OCI-LY3 (cell line): ENCODE measurements at regions not wholly inside any gene's neighbourhood (a gene's known extent, or its start where the extent isn't known, plus 50 kb on each side); places are given as distances from the start of the nearest gene placed in this dataset.

Experiments
- H2AFZ ChIP-seq: fragments of 200-600, 300-600 bp; shearing (Covaris generic); 2 replicates; pipeline ENCODE4 v1.6.0; 2014; ENCODE audit warnings: antibody characterized with exemption, low read depth, low read length
- H3K27ac ChIP-seq: fragments of 200-600, 300-600 bp; sonication (generic); 2 replicates; pipeline ENCODE4 v1.5.1; 2014; ENCODE audit warnings: mild to moderate bottlenecking, low read length, moderate library complexity, mixed read lengths
- H3K27me3 ChIP-seq: fragments of 200-600, 300-600 bp; sonication (generic); 2 replicates; pipeline ENCODE4 v1.6.1; 2014; ENCODE audit warnings: low read depth, low read length, mixed read lengths
- H3K36me3 ChIP-seq: fragments of 200-600, 300-600 bp; sonication (generic); replicated peaks from 2 replicates; pipeline ENCODE3; 2014; ENCODE audit warnings: low read depth, low read length, mixed read lengths
- H3K4me1 ChIP-seq: fragments of 300-600, 200-600 bp; sonication (generic); 2 replicates; pipeline ENCODE4 v1.6.1; 2014; ENCODE audit warnings: low read length, mixed read lengths
- H3K4me2 ChIP-seq: fragments of 200-600, 300-600 bp; sonication (generic); 2 replicates; pipeline ENCODE4 v1.6.1; 2014; ENCODE audit warnings: low read length, mixed read lengths
- H3K4me3 ChIP-seq: fragments of 300-600, 200-600 bp; sonication (generic); 2 replicates; pipeline ENCODE4 v1.5.1; 2014; ENCODE audit warnings: antibody characterized with exemption, mild to moderate bottlenecking, low read length, moderate library complexity
- H3K79me2 ChIP-seq: fragments of 300-600, 200-600 bp; shearing (Covaris generic); 2 replicates; pipeline ENCODE4 v1.6.1; 2014; ENCODE audit warnings: mild to moderate bottlenecking, low read length, mixed read lengths
- H3K9ac ChIP-seq: fragments of 300-600, 200-600 bp; shearing (Covaris generic); 2 replicates; pipeline ENCODE4 v1.6.0; 2014; ENCODE audit warnings: mild to moderate bottlenecking, low read length, moderate library complexity
- H3K9me3 ChIP-seq: fragments of 200-600, 300-600 bp; shearing (Covaris generic); 2 replicates; pipeline ENCODE4 v1.6.1; 2014; ENCODE audit warnings: low read length, mixed read lengths; ENCODE audit not compliant: insufficient read depth
- H4K20me1 ChIP-seq: fragments of 200-600, 300-600 bp; sonication (generic); 2 replicates; pipeline ENCODE4 v1.6.1; 2016; ENCODE audit warnings: low read length, mixed read lengths; ENCODE audit not compliant: insufficient read depth
- EZH2phosphoT487 ChIP-seq: fragments of 200-600 bp; shearing (Covaris generic); IDR thresholded peaks from 2 replicates; pipeline ENCODE4 v1.6.1; 2018; ENCODE audit warnings: antibody characterized with exemption, mixed run types, low read depth
- TF ChIP-seq, protein P1 (sequence below): fragments of 200-600, 300-600 bp; sonication (generic); IDR thresholded peaks from 2 replicates; pipeline ENCODE4 v1.5.1; 2014; ENCODE audit warnings: antibody characterized with exemption, low read length, low read depth

DNA sequence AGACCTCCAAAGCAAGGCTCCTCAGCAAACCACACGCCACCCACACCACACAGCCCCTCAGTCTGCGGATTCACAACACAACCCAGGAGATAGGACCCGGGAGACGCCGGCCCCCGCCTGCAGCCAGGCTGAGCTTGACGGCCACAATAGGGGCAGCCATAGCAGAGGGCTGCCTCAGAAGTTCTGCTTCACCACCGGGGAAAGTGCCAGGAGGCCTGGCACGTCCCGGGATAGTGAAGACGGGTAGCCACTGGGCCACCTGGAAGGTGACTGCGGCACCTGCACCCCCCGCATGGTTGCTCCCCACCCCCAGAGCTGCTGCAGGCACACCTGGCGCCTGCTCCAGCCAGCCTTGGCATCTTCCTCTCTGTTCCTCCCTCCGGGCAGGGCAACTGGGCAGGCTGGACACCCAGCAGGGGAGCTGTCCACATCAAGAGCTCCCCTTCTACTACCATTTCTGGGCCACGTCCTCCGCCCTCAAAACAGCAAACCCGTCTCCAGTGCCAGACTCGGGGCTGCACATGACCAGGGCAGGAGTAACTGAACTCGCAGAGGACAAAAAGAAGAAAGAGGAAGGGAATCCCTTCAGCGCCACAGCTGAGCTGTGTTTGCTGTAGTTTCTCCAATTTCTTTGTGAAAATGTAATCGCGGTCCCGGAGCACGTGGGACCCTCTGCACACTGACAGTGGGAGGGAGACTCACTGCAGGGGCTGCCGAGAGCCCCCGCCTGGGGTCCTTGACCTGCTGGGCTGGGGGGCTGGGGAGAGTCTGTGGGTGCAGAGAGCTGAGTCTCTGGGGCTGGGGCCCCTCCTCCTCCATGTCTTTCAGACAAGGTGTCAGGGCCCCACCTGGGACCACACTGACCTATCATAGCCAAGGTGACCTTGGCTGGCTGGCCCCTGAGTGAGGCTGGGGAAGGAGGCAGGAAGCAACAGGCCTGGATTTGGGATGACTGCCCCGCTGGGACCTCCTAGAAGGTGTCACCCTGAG lies 74.2 kb upstream of the C14orf180 start:
- Histone ChIP-seq H3K27ac (no peak overlapping the region), H3K4me1 (no peaks in the 10 kb centered on the region), H3K36me3 (no peaks in the 10 kb centered on the region), H3K9ac (no peak overlapping the region), H3K79me2 (no peaks in the 10 kb centered on the region), H3K27me3 (peaks cover 8% of the 10 kb centered on the region; the same call in 1 of the 2 replicates), H4K20me1 (no peaks in the 10 kb centered on the region), H3K4me2 (no peak overlapping the region), H2AFZ (no peak overlapping the region), H3K9me3 (no peaks in the 10 kb centered on the region), H3K4me3 (no peak overlapping the region)
- no peak for TF ChIP-seq EZH2phosphoT487
- TF ChIP-seq, protein P1, sequence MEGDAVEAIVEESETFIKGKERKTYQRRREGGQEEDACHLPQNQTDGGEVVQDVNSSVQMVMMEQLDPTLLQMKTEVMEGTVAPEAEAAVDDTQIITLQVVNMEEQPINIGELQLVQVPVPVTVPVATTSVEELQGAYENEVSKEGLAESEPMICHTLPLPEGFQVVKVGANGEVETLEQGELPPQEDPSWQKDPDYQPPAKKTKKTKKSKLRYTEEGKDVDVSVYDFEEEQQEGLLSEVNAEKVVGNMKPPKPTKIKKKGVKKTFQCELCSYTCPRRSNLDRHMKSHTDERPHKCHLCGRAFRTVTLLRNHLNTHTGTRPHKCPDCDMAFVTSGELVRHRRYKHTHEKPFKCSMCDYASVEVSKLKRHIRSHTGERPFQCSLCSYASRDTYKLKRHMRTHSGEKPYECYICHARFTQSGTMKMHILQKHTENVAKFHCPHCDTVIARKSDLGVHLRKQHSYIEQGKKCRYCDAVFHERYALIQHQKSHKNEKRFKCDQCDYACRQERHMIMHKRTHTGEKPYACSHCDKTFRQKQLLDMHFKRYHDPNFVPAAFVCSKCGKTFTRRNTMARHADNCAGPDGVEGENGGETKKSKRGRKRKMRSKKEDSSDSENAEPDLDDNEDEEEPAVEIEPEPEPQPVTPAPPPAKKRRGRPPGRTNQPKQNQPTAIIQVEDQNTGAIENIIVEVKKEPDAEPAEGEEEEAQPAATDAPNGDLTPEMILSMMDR = no peak

DNA sequence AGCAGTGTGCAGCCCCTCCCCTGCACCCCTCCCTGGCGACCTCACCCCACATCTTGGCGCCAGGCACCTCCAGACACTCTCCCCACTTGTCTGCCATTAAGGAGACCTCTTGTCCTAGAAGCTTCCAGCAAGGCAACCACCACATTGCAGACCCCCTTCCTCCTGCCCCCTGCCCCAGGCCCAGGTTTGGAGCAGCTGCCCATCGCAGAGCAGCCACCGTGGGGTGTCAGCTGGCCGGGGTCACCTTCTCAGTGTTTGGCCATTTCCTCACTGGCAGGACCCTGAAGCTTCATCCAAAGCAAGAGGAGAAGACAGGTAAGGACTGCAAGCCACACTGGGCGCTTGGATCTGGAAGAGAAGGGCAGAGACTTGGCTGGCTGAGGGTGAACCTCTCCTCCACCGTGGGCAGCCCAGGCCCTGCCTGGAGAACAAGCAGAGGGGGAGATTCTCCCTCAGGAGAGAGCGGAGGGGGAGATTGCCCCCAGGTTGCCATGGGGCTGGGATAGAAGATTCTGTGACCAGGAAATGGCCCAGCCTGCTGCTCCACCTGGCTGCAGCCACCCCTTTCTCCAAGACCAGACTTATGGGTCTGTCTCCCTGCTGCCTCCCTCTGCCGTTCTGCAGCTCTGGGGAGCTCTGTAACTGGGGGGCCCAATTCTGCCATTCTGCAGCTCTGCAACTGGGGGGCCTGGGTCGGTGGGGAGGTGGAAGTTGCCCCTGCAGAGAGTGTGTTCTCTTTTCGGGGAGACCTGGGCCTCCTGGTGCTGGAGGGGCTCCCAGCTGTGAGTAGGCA lies 72.9 kb upstream of the C14orf180 start:
- Histone ChIP-seq H3K4me2 (no peak overlapping the region), H3K4me1 (no peaks in the 10 kb centered on the region), H3K36me3 (no peaks in the 10 kb centered on the region), H3K4me3 (no peak overlapping the region), H3K27ac (no peak overlapping the region), H3K9ac (no peak overlapping the region), H3K27me3 (peaks cover 8% of the 10 kb centered on the region; the same call in 1 of the 2 replicates), H3K9me3 (no peaks in the 10 kb centered on the region), H2AFZ (no peak overlapping the region), H3K79me2 (no peaks in the 10 kb centered on the region), H4K20me1 (no peaks in the 10 kb centered on the region)
- TF ChIP-seq, protein P1 = no peak
- no peak for TF ChIP-seq EZH2phosphoT487

DNA sequence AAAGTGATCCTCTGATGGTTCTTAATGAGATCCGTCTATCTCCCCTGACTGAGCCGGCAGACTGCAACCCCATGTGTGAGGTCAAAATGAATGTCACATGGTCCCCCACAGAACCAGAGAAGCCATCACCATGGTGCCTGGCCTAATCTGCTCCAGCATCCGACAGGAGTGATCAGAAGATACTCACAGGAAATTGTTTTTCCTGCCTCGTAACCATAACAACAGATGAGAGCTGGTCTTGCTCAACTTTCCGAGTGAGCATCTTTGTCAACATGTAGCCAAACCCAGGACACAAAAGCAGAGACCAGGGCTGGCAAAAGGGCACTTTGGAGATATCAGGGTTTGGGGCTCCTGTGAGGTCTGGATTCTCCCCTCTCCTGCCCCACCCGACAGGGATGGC lies 72.1 kb upstream of the C14orf180 start:
- Histone ChIP-seq H4K20me1 (no peaks in the 10 kb centered on the region), H3K36me3 (no peaks in the 10 kb centered on the region), H3K79me2 (no peaks in the 10 kb centered on the region), H3K4me3 (no peak overlapping the region), H3K9ac (no peak overlapping the region), H3K9me3 (no peaks in the 10 kb centered on the region), H3K27ac (no peak overlapping the region), H3K4me1 (no peaks in the 10 kb centered on the region), H2AFZ (no peak overlapping the region), H3K27me3 (peaks cover 8% of the 10 kb centered on the region; the same call in 1 of the 2 replicates), H3K4me2 (no peak overlapping the region)
- TF ChIP-seq, protein P1 = no peak
- TF ChIP-seq EZH2phosphoT487 = no peak

DNA sequence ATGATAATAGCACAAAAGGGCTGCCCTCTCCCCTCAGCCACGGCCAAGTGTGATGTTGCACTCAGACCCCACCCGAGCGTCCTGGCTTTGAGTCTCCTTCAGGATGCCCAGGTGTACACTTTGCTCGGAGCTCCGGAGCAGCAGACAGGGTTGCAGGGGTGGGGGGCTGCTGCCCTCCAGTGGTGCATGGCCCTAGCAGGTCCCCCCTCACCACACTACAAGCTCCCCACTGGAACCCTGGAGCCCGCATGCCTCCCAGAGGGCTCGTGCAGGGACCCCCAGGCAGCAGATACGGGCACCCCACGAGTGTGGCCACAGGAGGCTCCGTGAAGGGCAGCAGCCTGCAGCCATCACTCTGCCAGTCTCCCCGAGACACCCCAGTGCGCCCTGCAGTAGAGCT lies 69.9 kb upstream of the C14orf180 start:
- H3K27ac ChIP-seq = no peak overlapping the region
- no peaks in the 10 kb centered on the region for H4K20me1 ChIP-seq
- H3K9ac ChIP-seq = no peak overlapping the region
- no peaks in the 10 kb centered on the region for H3K36me3 ChIP-seq
- H3K9me3 ChIP-seq = no peaks in the 10 kb centered on the region
- no peaks in the 10 kb centered on the region for H3K79me2 ChIP-seq
- H2AFZ ChIP-seq = no peak overlapping the region
- no peak overlapping the region for H3K4me3 ChIP-seq
- no peaks in the 10 kb centered on the region for H3K4me1 ChIP-seq
- TF ChIP-seq, protein P1 = no peak
- no peak for TF ChIP-seq EZH2phosphoT487
- no peak overlapping the region for H3K4me2 ChIP-seq
- H3K27me3 ChIP-seq = peaks cover 5% of the 10 kb centered on the region; the same call in 1 of the 2 replicates
